ENCODE measurements at regions not wholly inside any gene's neighbourhood (a gene's known extent, or its start where the extent isn't known, plus 50 kb on each side); places are given as distances from the start of the nearest gene placed in this dataset.

GRCh38 chr4:187309456-187309855, 585.8 kb upstream of the FAT1 start:
- DNase-seq: peak; percentile 66
- no peak for TF ChIP-seq CTCF (IDR thresholded peaks at IDR 0.05; ENCODE audit: low read depth, low read length, missing control alignments)
- H3K27me3 ChIP-seq (replicated peaks): no peaks in the 10 kb centered on the region
- no peak overlapping the region for H3K27ac ChIP-seq
- no peaks in the 10 kb centered on the region for H3K36me3 ChIP-seq (replicated peaks)
- H3K4me3 ChIP-seq (ENCODE audit: low read depth, low read length): no peak overlapping the region
- in situ Hi-C loops (cut with HindIII; ENCODE audit: low pct_ligation_motif_present, low sequenced_read_pairs): no loop called here

- no peak for TF ChIP-seq CTCF (IDR thresholded peaks at IDR 0.05; ENCODE audit: low read depth, low read length, missing control alignments)
- no peak for DNase-seq
- in situ Hi-C loops (cut with HindIII; ENCODE audit: low pct_ligation_motif_present, low sequenced_read_pairs): no loop called here
- no peak overlapping the region for H3K4me3 ChIP-seq (ENCODE audit: low read depth, low read length)
- H3K27me3 ChIP-seq (replicated peaks): no peaks in the 10 kb centered on the region
- no peaks in the 10 kb centered on the region for H3K36me3 ChIP-seq (replicated peaks)
- H3K27ac ChIP-seq: no peak overlapping the region
Measured at GRCh38 chr4:187312299-187312698, 588.6 kb upstream of the FAT1 start.

GRCh38 chr4:187317799-187318198, 594.1 kb upstream of the FAT1 start:
- in situ Hi-C loops (cut with HindIII; ENCODE audit: low pct_ligation_motif_present, low sequenced_read_pairs): no loop called here
- DNase-seq: no peak
- no peak for TF ChIP-seq CTCF (IDR thresholded peaks at IDR 0.05; ENCODE audit: low read depth, low read length, missing control alignments)
- Histone ChIP-seq H3K4me3 (ENCODE audit: low read depth, low read length) (no peak overlapping the region), H3K36me3 (replicated peaks) (no peaks in the 10 kb centered on the region), H3K27ac (no peak overlapping the region), H3K27me3 (replicated peaks) (no peaks in the 10 kb centered on the region)

GRCh38 chr4:187321711-187322110, 598.1 kb upstream of the FAT1 start:
- TF ChIP-seq CTCF (IDR thresholded peaks at IDR 0.05; ENCODE audit: low read depth, low read length, missing control alignments): no peak
- in situ Hi-C loops (cut with HindIII; ENCODE audit: low pct_ligation_motif_present, low sequenced_read_pairs): no loop called here
- Histone ChIP-seq H3K4me3 (ENCODE audit: low read depth, low read length) (no peak overlapping the region), H3K27me3 (replicated peaks) (no peaks in the 10 kb centered on the region), H3K36me3 (replicated peaks) (no peaks in the 10 kb centered on the region), H3K27ac (no peak overlapping the region)
- peak; percentile 28 for DNase-seq

GRCh38 chr4:187332141-187332540, 608.5 kb upstream of the FAT1 start:
- H3K36me3 ChIP-seq (replicated peaks): no peaks in the 10 kb centered on the region
- no peak overlapping the region for H3K27ac ChIP-seq
- no peaks in the 10 kb centered on the region for H3K27me3 ChIP-seq (replicated peaks)
- in situ Hi-C loops (cut with HindIII; ENCODE audit: low pct_ligation_motif_present, low sequenced_read_pairs): no loop called here
- TF ChIP-seq CTCF (IDR thresholded peaks at IDR 0.05; ENCODE audit: low read depth, low read length, missing control alignments): no peak
- no peak for DNase-seq
- no peak overlapping the region for H3K4me3 ChIP-seq (ENCODE audit: low read depth, low read length)

- peak; percentile 75 for DNase-seq
- Histone ChIP-seq H3K4me3 (ENCODE audit: low read depth, low read length) (no peak overlapping the region), H3K27me3 (replicated peaks) (no peaks in the 10 kb centered on the region), H3K27ac (no peak overlapping the region), H3K36me3 (replicated peaks) (no peaks in the 10 kb centered on the region)
- in situ Hi-C loops (cut with HindIII; ENCODE audit: low pct_ligation_motif_present, low sequenced_read_pairs): no loop called here
- no peak for TF ChIP-seq CTCF (IDR thresholded peaks at IDR 0.05; ENCODE audit: low read depth, low read length, missing control alignments)
Measured at GRCh38 chr4:187333151-187333550, 609.5 kb upstream of the FAT1 start.
